ENCODE measurements at regions not wholly inside any gene's neighbourhood (a gene's known extent, or its start where the extent isn't known, plus 50 kb on each side); places are given as distances from the start of the nearest gene placed in this dataset.

DNA sequence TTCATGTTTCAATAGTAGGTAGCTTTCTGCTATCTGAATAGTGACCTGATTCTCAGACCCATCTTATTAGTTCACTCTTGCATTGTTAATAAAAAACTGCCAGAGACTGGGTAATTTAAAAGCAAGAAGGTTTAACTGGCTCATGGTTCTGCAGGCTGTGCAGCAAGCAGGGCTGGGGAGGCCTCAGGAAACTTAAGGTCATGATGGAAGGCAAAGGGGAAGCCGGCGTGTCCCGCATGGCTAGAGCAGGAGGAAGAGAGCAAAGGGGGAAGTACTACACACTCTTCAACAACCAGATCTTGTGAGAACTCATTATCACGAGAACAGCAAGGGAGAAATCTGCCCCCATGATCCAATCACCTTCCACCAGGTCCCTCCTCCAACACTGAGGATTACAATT lies 185.2 kb upstream of the PITRM1 start:
- TF ChIP-seq, protein P1, sequence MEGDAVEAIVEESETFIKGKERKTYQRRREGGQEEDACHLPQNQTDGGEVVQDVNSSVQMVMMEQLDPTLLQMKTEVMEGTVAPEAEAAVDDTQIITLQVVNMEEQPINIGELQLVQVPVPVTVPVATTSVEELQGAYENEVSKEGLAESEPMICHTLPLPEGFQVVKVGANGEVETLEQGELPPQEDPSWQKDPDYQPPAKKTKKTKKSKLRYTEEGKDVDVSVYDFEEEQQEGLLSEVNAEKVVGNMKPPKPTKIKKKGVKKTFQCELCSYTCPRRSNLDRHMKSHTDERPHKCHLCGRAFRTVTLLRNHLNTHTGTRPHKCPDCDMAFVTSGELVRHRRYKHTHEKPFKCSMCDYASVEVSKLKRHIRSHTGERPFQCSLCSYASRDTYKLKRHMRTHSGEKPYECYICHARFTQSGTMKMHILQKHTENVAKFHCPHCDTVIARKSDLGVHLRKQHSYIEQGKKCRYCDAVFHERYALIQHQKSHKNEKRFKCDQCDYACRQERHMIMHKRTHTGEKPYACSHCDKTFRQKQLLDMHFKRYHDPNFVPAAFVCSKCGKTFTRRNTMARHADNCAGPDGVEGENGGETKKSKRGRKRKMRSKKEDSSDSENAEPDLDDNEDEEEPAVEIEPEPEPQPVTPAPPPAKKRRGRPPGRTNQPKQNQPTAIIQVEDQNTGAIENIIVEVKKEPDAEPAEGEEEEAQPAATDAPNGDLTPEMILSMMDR (IDR thresholded peaks at IDR 0.05; ENCODE audit: low read depth, low read length), result no peak
- H3K4me3 ChIP-seq (ENCODE audit: low read depth, low read length), result no peak overlapping the region

DNA sequence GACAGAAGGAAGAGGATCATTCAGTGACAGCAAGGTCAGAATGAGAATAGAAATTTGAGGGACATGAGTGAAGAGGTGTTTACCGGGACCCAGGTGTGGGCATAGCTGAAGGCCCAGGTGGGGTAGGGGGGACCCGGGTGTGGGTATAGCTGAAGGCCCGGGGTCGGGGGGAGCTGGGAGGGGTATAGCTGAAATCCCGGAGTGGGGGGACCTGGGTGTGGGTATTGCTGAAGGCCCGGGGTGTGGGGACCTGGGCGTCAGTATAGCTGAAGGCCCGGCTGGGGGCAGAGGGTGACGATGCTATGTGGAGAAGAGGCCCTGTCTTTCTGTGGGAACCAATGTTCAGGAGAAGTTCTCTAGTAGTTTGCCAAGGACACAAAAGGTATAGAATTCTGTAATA lies 183.0 kb upstream of the PITRM1 start:
- TF ChIP-seq, protein P1 (IDR thresholded peaks at IDR 0.05; ENCODE audit: low read depth, low read length), result no peak

DNA sequence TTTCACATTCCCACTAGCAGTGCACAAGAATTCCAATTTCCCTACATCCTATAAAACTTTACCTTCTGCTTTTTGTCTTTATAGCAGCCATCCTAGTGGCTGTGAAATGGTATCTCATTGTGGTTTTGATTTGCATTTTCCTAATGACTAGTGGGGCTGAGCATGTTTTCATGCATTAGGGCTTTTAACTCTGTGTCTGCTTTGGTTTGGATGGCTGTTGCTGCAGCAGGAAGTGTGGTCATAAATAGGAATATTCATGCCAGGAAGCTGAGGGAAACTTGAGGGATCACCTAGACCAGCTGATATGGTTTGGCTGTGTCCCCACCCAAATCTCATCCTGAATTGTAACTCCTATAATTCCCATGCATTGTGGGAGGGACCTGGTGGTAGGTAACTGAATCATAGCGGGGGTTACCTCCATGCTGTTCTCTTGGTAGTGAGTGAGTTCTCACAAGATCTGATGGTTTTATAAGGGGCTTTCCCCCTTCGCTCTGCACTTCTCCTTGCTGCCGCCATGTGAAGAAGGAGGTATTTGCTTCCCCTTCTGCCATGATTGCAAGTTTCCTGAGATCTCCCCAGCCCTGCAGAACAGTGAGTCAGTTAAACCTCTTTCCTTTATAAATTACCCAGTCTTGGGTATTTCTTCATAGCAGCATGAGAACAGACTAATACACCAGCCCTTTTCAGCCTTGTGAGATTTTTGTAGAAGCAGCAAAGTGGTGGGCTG lies 181.8 kb upstream of the PITRM1 start:
- TF ChIP-seq, protein P1 (IDR thresholded peaks at IDR 0.05; ENCODE audit: low read depth, low read length), result no peak
- no peak overlapping the region for H3K4me3 ChIP-seq (ENCODE audit: low read depth, low read length)

More for the DNA sequence above, 183.0 kb upstream of the PITRM1 start:
- no peak overlapping the region for H3K4me3 ChIP-seq (ENCODE audit: low read depth, low read length)

DNA sequence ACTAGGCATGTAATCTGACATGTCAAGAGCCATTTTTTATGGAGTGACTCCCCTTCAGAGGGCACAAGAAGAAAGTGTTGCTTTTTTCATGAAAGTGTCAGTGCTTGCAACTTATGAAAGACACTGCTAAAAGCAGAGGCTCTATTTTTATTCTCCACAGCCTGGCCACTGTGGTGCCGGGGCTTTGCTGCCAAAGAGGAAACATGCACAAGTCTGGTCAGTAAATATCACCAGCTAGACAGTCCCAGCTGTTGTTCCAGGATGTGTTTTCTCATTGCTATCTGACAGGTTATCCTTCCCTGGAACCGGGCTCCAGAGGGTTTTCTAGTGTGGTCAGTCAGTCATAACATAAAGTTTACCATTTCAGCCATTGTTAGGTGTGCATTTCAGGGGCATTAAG lies 180.7 kb upstream of the PITRM1 start:
- TF ChIP-seq, protein P1 (IDR thresholded peaks at IDR 0.05; ENCODE audit: low read depth, low read length), result no peak
- no peak overlapping the region for H3K4me3 ChIP-seq (ENCODE audit: low read depth, low read length)

DNA sequence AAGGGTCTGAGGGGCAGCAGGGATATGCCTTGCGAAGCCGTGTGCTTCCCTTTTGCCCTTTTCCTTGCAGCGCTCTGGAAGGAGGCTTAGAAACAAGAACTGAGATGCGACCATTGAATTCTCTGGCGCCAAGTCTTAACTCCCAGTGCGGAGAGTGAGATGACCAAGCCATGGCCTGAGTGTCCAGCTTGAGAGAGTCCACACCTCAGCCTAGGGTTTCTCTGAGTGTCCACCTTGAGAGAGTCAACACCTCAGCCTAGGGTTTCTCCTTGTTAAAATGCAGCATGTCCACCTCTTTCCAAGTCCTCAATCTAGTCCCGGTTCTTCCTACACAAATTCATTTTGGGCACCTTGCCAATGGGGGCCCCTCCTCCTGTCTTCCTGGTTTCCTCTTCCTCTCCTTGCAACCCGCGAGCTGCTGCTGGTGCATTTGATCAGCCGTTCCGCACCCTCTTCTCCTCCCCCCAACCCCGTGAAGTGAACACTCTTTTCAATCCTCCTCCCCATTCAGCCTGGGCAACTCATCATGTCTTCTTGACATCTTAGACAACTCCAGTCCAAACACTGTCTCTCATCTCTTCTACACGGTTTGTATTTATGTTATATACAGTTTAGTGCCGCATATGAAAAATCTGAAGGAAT lies 178.2 kb upstream of the PITRM1 start:
- TF ChIP-seq, protein P1 (IDR thresholded peaks at IDR 0.05; ENCODE audit: low read depth, low read length), result no peak

DNA sequence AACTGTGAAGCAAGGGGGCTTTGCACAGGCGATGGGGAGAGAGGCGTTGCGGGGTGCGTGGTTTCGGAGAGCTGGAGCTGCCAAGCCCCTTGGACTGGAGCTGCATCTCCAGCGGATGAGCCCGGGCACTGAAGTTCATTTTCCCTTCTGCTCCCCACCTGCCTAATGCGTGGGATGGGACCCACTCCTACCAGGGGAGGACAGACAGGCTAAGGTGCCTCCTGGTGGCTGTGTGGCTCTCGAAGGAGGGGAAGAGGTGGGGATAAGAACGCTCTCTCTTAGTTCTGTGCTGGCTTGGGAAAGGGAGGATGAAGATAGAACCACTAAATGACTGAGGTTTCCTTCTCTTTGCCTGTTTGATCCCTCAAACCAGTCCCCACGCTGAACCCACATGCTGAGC lies 177.6 kb upstream of the PITRM1 start:
- TF ChIP-seq, protein P1 (IDR thresholded peaks at IDR 0.05; ENCODE audit: low read depth, low read length), result no peak
- no peak overlapping the region for H3K4me3 ChIP-seq (ENCODE audit: low read depth, low read length)

More for the DNA sequence above, 178.2 kb upstream of the PITRM1 start:
- H3K4me3 ChIP-seq (ENCODE audit: low read depth, low read length), result no peak overlapping the region

DNA sequence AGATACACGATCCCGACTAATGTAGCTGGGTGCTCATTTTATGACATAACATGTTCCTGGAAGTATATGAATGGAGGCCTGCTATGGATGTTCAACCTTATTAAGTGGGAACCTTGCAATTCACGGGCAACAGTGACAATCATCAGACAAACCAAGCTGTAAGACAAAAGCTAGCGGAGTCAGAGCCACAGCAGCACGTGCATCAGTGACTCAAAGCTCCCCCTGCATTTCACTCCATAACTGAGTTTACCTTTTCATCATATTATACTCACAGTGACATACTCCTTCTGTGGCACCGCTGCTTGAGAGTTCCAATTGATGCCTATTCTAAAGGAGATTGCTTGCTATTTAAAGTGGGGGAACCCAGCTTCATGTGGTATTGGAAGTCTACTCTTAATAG lies 176.0 kb upstream of the PITRM1 start:
- TF ChIP-seq, protein P1 (IDR thresholded peaks at IDR 0.05; ENCODE audit: low read depth, low read length), result no peak
- no peak overlapping the region for H3K4me3 ChIP-seq (ENCODE audit: low read depth, low read length)

All from WI38 (cell line).